NCI-H748 treated with DMSO at 0.1 percent for 48 hours (cell line): ENCODE measurements at regions not wholly inside any gene's neighbourhood (a gene's known extent, or its start where the extent isn't known, plus 50 kb on each side); places are given as distances from the start of the nearest gene placed in this dataset.
A peak's percentile ranks its signal among the peaks of the same experiment; 100 is the strongest.

Source experiments
- DNase-seq: peaks from one replicate; lab custom pipeline; 2025; lab: John Stamatoyannopoulos, UW

- DNase-seq = no peak
Observed at GRCh38 chr16:82497139-82497538, 129.6 kb upstream of the CDH13 start.

GRCh38 chr16:82488460-82488859 is 138.3 kb upstream of the CDH13 start:
- DNase-seq = no peak

GRCh38 chr16:82481455-82481854 is 145.3 kb upstream of the CDH13 start:
- no peak for DNase-seq

- DNase-seq = no peak
Observed at GRCh38 chr16:82476786-82477185, 150.0 kb upstream of the CDH13 start.

- no peak for DNase-seq
Observed at GRCh38 chr16:82470620-82471152, 156.1 kb upstream of the CDH13 start.

GRCh38 chr16:82470016-82470415 is 156.8 kb upstream of the CDH13 start:
- no peak for DNase-seq

GRCh38 chr16:82464187-82464586 is 162.6 kb upstream of the CDH13 start:
- peak; percentile 42 for DNase-seq

GRCh38 chr16:82460766-82461165 is 166.0 kb upstream of the CDH13 start:
- DNase-seq = peak; percentile 68

- DNase-seq = no peak
Observed at GRCh38 chr16:82459580-82460256, 167.1 kb upstream of the CDH13 start.

GRCh38 chr16:82456683-82457082 is 170.1 kb upstream of the CDH13 start:
- peak; percentile 47 for DNase-seq

- DNase-seq = no peak
Observed at GRCh38 chr16:82454566-82454965, 172.2 kb upstream of the CDH13 start.

- DNase-seq = no peak
Observed at GRCh38 chr16:82454152-82454551, 172.6 kb upstream of the CDH13 start.

GRCh38 chr16:82452004-82452756 is 174.6 kb upstream of the CDH13 start:
- DNase-seq = no peak

- no peak for DNase-seq
Observed at GRCh38 chr16:82451449-82451848, 175.3 kb upstream of the CDH13 start.

GRCh38 chr16:82440336-82440735 is 186.4 kb upstream of the CDH13 start:
- no peak for DNase-seq

- DNase-seq = no peak
Observed at GRCh38 chr16:82439678-82440293, 187.0 kb upstream of the CDH13 start.

- DNase-seq = no peak
Observed at GRCh38 chr16:82433042-82433441, 193.7 kb upstream of the CDH13 start.

- no peak for DNase-seq
Observed at GRCh38 chr16:82432261-82432660, 194.5 kb upstream of the CDH13 start.

- no peak for DNase-seq
Observed at GRCh38 chr16:82425661-82426060, 201.1 kb upstream of the CDH13 start.

GRCh38 chr16:82421851-82422250 is 204.9 kb upstream of the CDH13 start:
- DNase-seq = no peak

GRCh38 chr16:82419332-82419731 is 207.4 kb upstream of the CDH13 start:
- DNase-seq = no peak

GRCh38 chr16:82414476-82414875 is 212.3 kb upstream of the CDH13 start:
- no peak for DNase-seq

GRCh38 chr16:82412770-82413169 is 214.0 kb upstream of the CDH13 start:
- DNase-seq = no peak
